Astrocyte of the hippocampus (primary cell): ENCODE measurements at regions not wholly inside any gene's neighbourhood (a gene's known extent, or its start where the extent isn't known, plus 50 kb on each side); places are given as distances from the start of the nearest gene placed in this dataset.
"Not testable (repeated sequence)": the region's sequence is repeated elsewhere in the genome, so short reads cannot be mapped to it uniquely, and the experiment has no call there.

Source experiments
- DNase-seq: peaks from one replicate; pipeline ENCODE4 v3.0.0; 2011; ENCODE audit warnings: low read depth, low spot score

GRCh38 chr4:173475751-173476150, 54.3 kb downstream of the HAND2 start:
- no peak for DNase-seq

- no peak for DNase-seq
Measured at GRCh38 chr4:173469622-173470021, 60.4 kb downstream of the HAND2 start.

DNA sequence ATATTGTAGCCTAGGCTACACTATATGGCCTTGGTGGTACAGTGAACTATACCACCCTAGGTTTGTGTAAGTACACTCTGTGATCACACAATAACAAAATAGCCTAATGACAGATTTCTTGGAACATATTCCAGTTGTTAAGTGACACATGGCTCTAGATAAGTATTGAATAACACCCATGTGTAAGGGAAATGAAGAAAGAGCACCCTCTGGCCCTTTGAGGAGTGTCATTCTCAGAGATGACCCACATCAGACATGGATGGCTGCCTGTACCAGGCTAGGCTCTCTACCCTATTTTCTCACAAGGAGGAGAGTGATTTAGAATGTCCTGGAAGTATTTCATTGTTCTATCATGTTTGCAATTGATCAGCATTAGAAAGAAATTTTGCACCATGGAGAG, 61.7 kb downstream of the HAND2 start:
- DNase-seq, result no peak

- DNase-seq, result peak; percentile 61
Measured at GRCh38 chr4:173466101-173466500, 63.9 kb downstream of the HAND2 start.

- no peak for DNase-seq
Measured at GRCh38 chr4:173464481-173464880, 65.5 kb downstream of the HAND2 start.

DNA sequence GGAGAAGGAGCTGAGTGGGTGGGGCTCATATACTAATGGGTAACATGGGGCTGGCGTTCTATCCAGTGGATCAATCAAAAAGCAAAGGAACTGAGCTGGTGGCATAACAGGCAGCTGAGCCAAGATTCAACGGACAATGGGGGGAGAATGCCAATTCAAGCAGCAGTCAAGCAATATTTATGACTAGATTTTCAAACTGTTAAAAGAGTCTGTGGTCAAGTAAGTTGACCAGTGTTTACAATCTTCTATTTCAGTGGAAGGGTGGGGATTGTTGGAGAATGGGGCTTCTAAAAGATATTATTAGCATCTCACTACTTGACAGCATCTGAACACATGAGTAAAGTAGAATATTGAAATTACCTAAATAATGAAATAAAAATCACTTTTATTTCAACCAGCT, 64.9 kb upstream of the SCRG1 start:
- no peak for DNase-seq

- peak; percentile 67 for DNase-seq
Measured at GRCh38 chr4:173461170-173461569, 62.3 kb upstream of the SCRG1 start.

GRCh38 chr4:173459857-173460256, 60.9 kb upstream of the SCRG1 start:
- DNase-seq, result no peak

- DNase-seq, result no peak
Measured at GRCh38 chr4:173457893-173458292, 59.0 kb upstream of the SCRG1 start.

- not testable (repeated sequence) for DNase-seq
Measured at GRCh38 chr4:173451435-173451834, 52.5 kb upstream of the SCRG1 start.

- DNase-seq, result no peak
Measured at GRCh38 chr4:173450281-173450680, 51.4 kb upstream of the SCRG1 start.

- peak; percentile 27 for DNase-seq
Measured at GRCh38 chr4:173449380-173449717, 50.4 kb upstream of the SCRG1 start.

- peak; percentile 26 for DNase-seq
Measured at GRCh38 chr4:173448608-173449379, 49.9 kb upstream of the SCRG1 start.
